Activated CD4-positive, alpha-beta T cell treated with anti-CD3 and anti-CD28 coated beads, Interleukin-2, amount 50 U/mL, for 24 hours (primary cell): ENCODE measurements at regions not wholly inside any gene's neighbourhood (a gene's known extent, or its start where the extent isn't known, plus 50 kb on each side); places are given as distances from the start of the nearest gene placed in this dataset.

ENCODE experiments used
- DNase-seq, 2 donors: peaks; one replicate each; pipeline ENCODE4 v3.0.0-alpha.2; 2020; ENCODE audit warnings: low read depth in 1 of 2, low spot score in 1 of 2

GRCh38 chr5:8879248-8879647 is 666.6 kb downstream of the SEMA5A start:
- DNase-seq = no peak

- DNase-seq = no peak
Observed at GRCh38 chr5:8884029-8884428, 661.8 kb downstream of the SEMA5A start.

- no peak for DNase-seq
Observed at GRCh38 chr5:8892926-8893325, 652.9 kb downstream of the SEMA5A start.

- DNase-seq = no peak
Observed at GRCh38 chr5:8894031-8894430, 651.8 kb downstream of the SEMA5A start.

GRCh38 chr5:8895062-8895461 is 650.8 kb downstream of the SEMA5A start:
- DNase-seq = no peak

GRCh38 chr5:8895599-8895998 is 650.3 kb downstream of the SEMA5A start:
- no peak for DNase-seq

GRCh38 chr5:8897316-8897715 is 648.6 kb downstream of the SEMA5A start:
- DNase-seq = no peak

- no peak for DNase-seq
Observed at GRCh38 chr5:8905021-8905420, 640.9 kb downstream of the SEMA5A start.

- DNase-seq = no peak
Observed at GRCh38 chr5:8906303-8906967, 639.4 kb downstream of the SEMA5A start.

- no peak for DNase-seq
Observed at GRCh38 chr5:8907168-8907868, 638.6 kb downstream of the SEMA5A start.

GRCh38 chr5:8908055-8908683 is 637.7 kb downstream of the SEMA5A start:
- DNase-seq = no peak

- no peak for DNase-seq
Observed at GRCh38 chr5:8912106-8912505, 633.8 kb downstream of the SEMA5A start.

- no peak for DNase-seq
Observed at GRCh38 chr5:8913522-8913921, 632.4 kb downstream of the SEMA5A start.

- DNase-seq = no peak
Observed at GRCh38 chr5:8919096-8919495, 626.8 kb downstream of the SEMA5A start.

GRCh38 chr5:8923526-8923925 is 622.3 kb downstream of the SEMA5A start:
- DNase-seq = no peak

GRCh38 chr5:8924054-8924793 is 621.7 kb downstream of the SEMA5A start:
- DNase-seq = no peak

- DNase-seq = no peak
Observed at GRCh38 chr5:8930021-8930420, 615.9 kb downstream of the SEMA5A start.

- no peak for DNase-seq
Observed at GRCh38 chr5:8934455-8934854, 611.4 kb downstream of the SEMA5A start.

- no peak for DNase-seq
Observed at GRCh38 chr5:8940934-8941333, 604.9 kb downstream of the SEMA5A start.

GRCh38 chr5:8943301-8943700 is 602.6 kb downstream of the SEMA5A start:
- DNase-seq = no peak

GRCh38 chr5:8944005-8944404 is 601.9 kb downstream of the SEMA5A start:
- no peak for DNase-seq

- DNase-seq = no peak
Observed at GRCh38 chr5:8945972-8946371, 599.9 kb downstream of the SEMA5A start.
